PC-9 (cell line): ENCODE measurements at regions not wholly inside any gene's neighbourhood (a gene's known extent, or its start where the extent isn't known, plus 50 kb on each side); places are given as distances from the start of the nearest gene placed in this dataset.

ENCODE experiments used
- BruUV-seq: library from RNA; stranded (reverse); fragments of 400-500 nt; replicated peaks from 2 replicates; lab custom pipeline; 2021; lab: Mats Ljungman, UMichigan
- CTCF ChIA-PET: fragments of 300-600 bp; sonication (Branson Sonifier 250); formaldehyde crosslinking; loops from one replicate; lab custom pipeline; 2022; ENCODE audit warnings: antibody characterized with exemption; lab: Charles Lee
- POLR2A ChIA-PET: fragments of 300-600 bp; sonication (Branson Sonifier 250); formaldehyde crosslinking; loops from one replicate; lab custom pipeline; 2022; ENCODE audit warnings: antibody characterized with exemption; ENCODE audit not compliant: unreplicated experiment; lab: Charles Lee
- DNase-seq, 2 experiments: peaks; one replicate each; pipeline versions ENCODE4 v3.0.0 to v3.0.0-alpha.2; 2015 to 2022; ENCODE audit warnings: mixed read lengths in 1 of 2
- H2AFZ ChIP-seq: fragments of 200-600 bp; sonication (generic); 2 replicates; pipeline ENCODE4 v1.8.1; 2017; ENCODE audit warnings: antibody characterized with exemption
- H3F3A ChIP-seq: fragments of 200-600 bp; sonication (generic); 2 replicates; pipeline ENCODE4 v1.8.1; 2017; ENCODE audit warnings: antibody characterized with exemption, mild to moderate bottlenecking, low read depth; ENCODE audit not compliant: insufficient read depth
- H3K27ac ChIP-seq: fragments of 200-600 bp; sonication (generic); 2 replicates; pipeline ENCODE4 v1.6.1; 2016; ENCODE audit warnings: mixed run types
- H3K27me3 ChIP-seq: fragments of 200-600 bp; sonication (generic); 2 replicates; pipeline ENCODE4 v1.6.1; 2016; ENCODE audit warnings: low read depth, mixed run types; ENCODE audit not compliant: insufficient read depth
- H3K36me3 ChIP-seq: fragments of 200-600 bp; sonication (generic); 2 replicates; pipeline ENCODE4 v1.6.1; 2016; ENCODE audit warnings: low read depth, mixed run types
- H3K4me1 ChIP-seq: fragments of 200-600 bp; sonication (generic); replicated peaks from 2 replicates; pipeline ENCODE4 v1.6.1; 2016; ENCODE audit warnings: mixed run types; ENCODE audit not compliant: insufficient read depth
- H3K4me2 ChIP-seq: fragments of 200-600 bp; sonication (generic); 2 replicates; pipeline ENCODE4 v1.6.1; 2017; ENCODE audit warnings: mixed run types
- H3K4me3 ChIP-seq: fragments of 200-600 bp; sonication (generic); 2 replicates; pipeline ENCODE4 v1.6.1; 2016; ENCODE audit warnings: mixed run types
- H3K79me2 ChIP-seq: fragments of 200-600 bp; sonication (generic); 2 replicates; pipeline ENCODE4 v1.6.1; 2017; ENCODE audit warnings: low read depth, mixed run types
- H3K9me2 ChIP-seq: fragments of 200-600 bp; sonication (generic); 2 replicates; pipeline ENCODE4 v1.8.1; 2017; ENCODE audit warnings: mild to moderate bottlenecking; ENCODE audit not compliant: insufficient read depth
- H3K9me3 ChIP-seq: fragments of 200-600 bp; sonication (generic); 2 replicates; pipeline ENCODE4 v1.8.1; 2016; ENCODE audit warnings: low read depth; ENCODE audit not compliant: insufficient read depth
- H4K20me1 ChIP-seq: fragments of 200-600 bp; sonication (generic); 2 replicates; pipeline ENCODE4 v1.8.1; 2017; ENCODE audit not compliant: insufficient read depth
- CTCF ChIP-seq: fragments of 200-600 bp; sonication (generic); conservative IDR thresholded peaks from 2 replicates; pipeline ENCODE4 v1.6.1; 2017; ENCODE audit warnings: mixed run types, antibody characterized with exemption, mild to moderate bottlenecking, moderate library complexity
- EZH2 ChIP-seq: fragments of 200-600 bp; sonication (generic); IDR thresholded peaks from 2 replicates; pipeline ENCODE4 v1.8.0; 2017; ENCODE audit warnings: antibody characterized with exemption, low read depth
- intact Hi-C: fragments of 100-400 bp; cut with micrococcal nuclease; formaldehyde crosslinking; loops from one replicate; pipeline ENCODE4 v1.10.0; 2022; ENCODE audit not compliant: unreplicated experiment

- Histone ChIP-seq H4K20me1 (no peaks in the 10 kb centered on the region), H3K4me1 (peaks cover 14% of the 10 kb centered on the region; the same call in 1 of the 2 replicates), H3K4me2 (no peak overlapping the region), H3K79me2 (no peaks in the 10 kb centered on the region), H3F3A (no peaks in the 10 kb centered on the region), H2AFZ (no peak overlapping the region), H3K9me3 (no peaks in the 10 kb centered on the region), H3K36me3 (no peaks in the 10 kb centered on the region), H3K27me3 (no peaks in the 10 kb centered on the region), H3K9me2 (no peaks in the 10 kb centered on the region), H3K27ac (no peak overlapping the region), H3K4me3 (no peak overlapping the region)
- POLR2A ChIA-PET, result no interaction called here
- CTCF ChIA-PET, result no interaction called here
- intact Hi-C loops, result no loop called here
- TF ChIP-seq CTCF, result no peak
- no peak for TF ChIP-seq EZH2
- BruUV-seq, result no TSS peak
- DNase-seq, result no peak
Measured at GRCh38 chr9:91132576-91133073, 229.1 kb downstream of the AUH start.

GRCh38 chr9:91134608-91135007 is 227.1 kb downstream of the AUH start:
- ChIA-PET CTCF (no interaction called here), POLR2A (no interaction called here)
- Histone ChIP-seq H3K4me3 (no peak overlapping the region), H3K27ac (no peak overlapping the region), H3K36me3 (no peaks in the 10 kb centered on the region), H3K4me2 (no peak overlapping the region), H3F3A (no peaks in the 10 kb centered on the region), H3K27me3 (no peaks in the 10 kb centered on the region), H3K9me3 (no peaks in the 10 kb centered on the region), H2AFZ (no peak overlapping the region), H3K4me1 (peaks cover 23% of the 10 kb centered on the region), H4K20me1 (no peaks in the 10 kb centered on the region), H3K9me2 (no peaks in the 10 kb centered on the region), H3K79me2 (no peaks in the 10 kb centered on the region)
- no TSS peak for BruUV-seq
- no peak for DNase-seq
- intact Hi-C loops, result no loop called here
- TF ChIP-seq EZH2, result no peak
- TF ChIP-seq CTCF, result no peak

GRCh38 chr9:91137391-91137790 is 224.3 kb downstream of the AUH start:
- Histone ChIP-seq H3K79me2 (no peaks in the 10 kb centered on the region), H3F3A (no peaks in the 10 kb centered on the region), H2AFZ (no peak overlapping the region), H3K36me3 (no peaks in the 10 kb centered on the region), H3K4me2 (no peak overlapping the region), H3K27me3 (no peaks in the 10 kb centered on the region), H3K4me3 (no peak overlapping the region), H3K27ac (no peak overlapping the region), H4K20me1 (no peaks in the 10 kb centered on the region), H3K4me1 (peaks cover 9% of the 10 kb centered on the region), H3K9me3 (no peaks in the 10 kb centered on the region), H3K9me2 (no peaks in the 10 kb centered on the region)
- ChIA-PET CTCF (no interaction called here), POLR2A (no interaction called here)
- intact Hi-C loops, result no loop called here
- no TSS peak for BruUV-seq
- TF ChIP-seq EZH2 (no peak), CTCF (no peak)
- no peak for DNase-seq
